ENCODE measurements at regions not wholly inside any gene's neighbourhood (a gene's known extent, or its start where the extent isn't known, plus 50 kb on each side); places are given as distances from the start of the nearest gene placed in this dataset.

- TF ChIP-seq CTCF (IDR thresholded peaks at IDR 0.05 in 4 of 5, conservative IDR thresholded peaks at IDR 0.05 in 1 of 5): no peak
- TF ChIP-seq POLR2A (IDR thresholded peaks at IDR 0.05): no peak
Observed at GRCh38 chr4:180745019-180745418, 1498.2 kb upstream of the TENM3 start.

Measured in gastrocnemius medialis (tissue), 4 donors.